Muscle layer of colon (tissue), 2 donors: ENCODE measurements at regions not wholly inside any gene's neighbourhood (a gene's known extent, or its start where the extent isn't known, plus 50 kb on each side); places are given as distances from the start of the nearest gene placed in this dataset.
"Not testable (repeated sequence)": the region's sequence is repeated elsewhere in the genome, so short reads cannot be mapped to it uniquely, and the experiment has no call there.

Experiments used
- H3K27ac ChIP-seq: one replicate; pipeline ENCODE4 v1.7.0; 2013; ENCODE audit warnings: low read depth, mild to moderate bottlenecking, low read length, moderate library complexity
- H3K27me3 ChIP-seq, 2 donors: one replicate each; pipeline ENCODE4 v1.7.0; 2013; ENCODE audit warnings: low read length in 2 of 2, mild to moderate bottlenecking in 2 of 2; ENCODE audit not compliant: insufficient read depth in 2 of 2, control insufficient read depth in 1 of 2
- H3K36me3 ChIP-seq: one replicate; pipeline ENCODE4 v1.7.0; 2013; ENCODE audit warnings: mild to moderate bottlenecking, low read length; ENCODE audit not compliant: insufficient read depth
- H3K4me1 ChIP-seq: one replicate; pipeline ENCODE4 v1.7.0; 2013; ENCODE audit warnings: mild to moderate bottlenecking, low read length; ENCODE audit not compliant: insufficient read depth
- H3K4me3 ChIP-seq, 2 donors: one replicate each; pipeline ENCODE4 v1.7.0; 2013; ENCODE audit warnings: low read length in 2 of 2, low read depth in 1 of 2, mild to moderate bottlenecking in 1 of 2, moderate library complexity in 1 of 2
- H3K9ac ChIP-seq: one replicate; pipeline ENCODE4 v1.7.0; 2013; ENCODE audit warnings: low read length
- H3K9me3 ChIP-seq: one replicate; pipeline ENCODE4 v1.7.0; 2013; ENCODE audit warnings: mild to moderate bottlenecking, low read length
- donor health status: abdominal sarcoma.
- donor health status: Adenocarcinoma of cecum.

- Histone ChIP-seq H3K4me1 (no peaks in the 10 kb centered on the region), H3K27ac (no peak overlapping the region), H3K4me3 (no peak overlapping the region), H3K27me3 (no peaks in the 10 kb centered on the region), H3K9ac (no peak overlapping the region), H3K9me3 (no peaks in the 10 kb centered on the region), H3K36me3 (no peaks in the 10 kb centered on the region)
Observed at GRCh38 chr3:137568880-137569279, 195.2 kb upstream of the SOX14 start.

DNA sequence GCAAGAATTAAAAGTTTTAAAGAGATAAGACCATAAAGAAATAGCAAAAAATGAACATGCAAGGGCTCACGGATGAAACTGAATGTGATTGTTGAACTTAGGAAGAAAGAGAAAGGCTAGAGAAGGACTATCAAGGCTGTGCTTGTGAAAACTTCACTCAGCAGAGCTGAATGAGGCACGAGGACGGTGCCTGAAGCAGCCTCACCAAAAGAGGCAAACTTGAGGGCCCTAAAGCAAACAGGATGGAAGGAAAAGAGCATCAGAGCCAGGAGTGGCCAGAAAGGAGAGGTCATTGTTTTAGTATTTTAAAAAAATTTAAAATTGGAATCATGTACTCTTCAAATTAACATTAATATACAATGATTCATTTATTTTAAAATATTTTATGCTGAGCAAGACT lies 191.2 kb upstream of the SOX14 start:
- Histone ChIP-seq H3K36me3 (no peaks in the 10 kb centered on the region), H3K4me1 (no peaks in the 10 kb centered on the region), H3K9me3 (no peaks in the 10 kb centered on the region), H3K27ac (no peak overlapping the region), H3K27me3 (no peaks in the 10 kb centered on the region), H3K9ac (no peak overlapping the region), H3K4me3 (no peak overlapping the region)

GRCh38 chr3:137582484-137582883 lies 181.6 kb upstream of the SOX14 start:
- no peak overlapping the region for H3K9ac ChIP-seq
- no peak overlapping the region for H3K4me3 ChIP-seq

GRCh38 chr3:137583256-137583655 lies 180.9 kb upstream of the SOX14 start:
- Histone ChIP-seq H3K4me3 (no peak overlapping the region), H3K27me3 (no peaks in the 10 kb centered on the region), H3K36me3 (no peaks in the 10 kb centered on the region), H3K27ac (no peak overlapping the region), H3K4me1 (no peaks in the 10 kb centered on the region), H3K9ac (no peak overlapping the region), H3K9me3 (no peaks in the 10 kb centered on the region)

More at GRCh38 chr3:137582484-137582883, 181.6 kb upstream of the SOX14 start:
- Histone ChIP-seq H3K27ac (no peak overlapping the region), H3K9me3 (no peaks in the 10 kb centered on the region), H3K4me1 (no peaks in the 10 kb centered on the region), H3K27me3 (no peaks in the 10 kb centered on the region), H3K36me3 (no peaks in the 10 kb centered on the region)

GRCh38 chr3:137588871-137589270 lies 175.2 kb upstream of the SOX14 start:
- Histone ChIP-seq H3K27ac (no peak overlapping the region), H3K9me3 (no peaks in the 10 kb centered on the region), H3K9ac (no peak overlapping the region), H3K36me3 (no peaks in the 10 kb centered on the region), H3K4me1 (no peaks in the 10 kb centered on the region), H3K27me3 (no peaks in the 10 kb centered on the region), H3K4me3 (no peak overlapping the region)

DNA sequence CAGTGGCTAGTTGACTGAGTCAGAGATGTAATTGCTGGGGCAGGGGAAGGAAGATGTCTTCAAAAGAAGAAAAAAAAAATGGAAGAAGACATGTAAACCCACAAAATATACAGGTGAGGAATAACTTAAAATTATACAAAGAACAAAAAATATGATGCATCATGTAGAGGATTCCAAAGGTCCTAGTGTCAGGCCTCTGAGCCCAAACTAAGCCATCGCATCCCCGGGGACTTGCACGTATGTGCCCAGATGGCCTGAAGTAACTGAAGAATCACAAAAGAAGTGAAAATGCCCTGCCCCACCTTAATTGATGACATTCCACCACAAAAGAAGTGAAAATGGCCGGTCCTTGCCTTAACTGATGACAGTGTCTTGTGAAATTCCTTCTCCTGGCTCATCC lies 168.7 kb upstream of the SOX14 start:
- not testable (repeated sequence) for H3K9me3 ChIP-seq, H3K27me3 ChIP-seq, H3K9ac ChIP-seq, H3K36me3 ChIP-seq, H3K4me3 ChIP-seq, H3K27ac ChIP-seq, H3K4me1 ChIP-seq

GRCh38 chr3:137610723-137611122 lies 153.4 kb upstream of the SOX14 start:
- Histone ChIP-seq H3K36me3 (no peaks in the 10 kb centered on the region), H3K4me3 (no peak overlapping the region), H3K27me3 (no peaks in the 10 kb centered on the region), H3K9me3 (no peaks in the 10 kb centered on the region), H3K4me1 (no peaks in the 10 kb centered on the region), H3K9ac (no peak overlapping the region), H3K27ac (no peak overlapping the region)

DNA sequence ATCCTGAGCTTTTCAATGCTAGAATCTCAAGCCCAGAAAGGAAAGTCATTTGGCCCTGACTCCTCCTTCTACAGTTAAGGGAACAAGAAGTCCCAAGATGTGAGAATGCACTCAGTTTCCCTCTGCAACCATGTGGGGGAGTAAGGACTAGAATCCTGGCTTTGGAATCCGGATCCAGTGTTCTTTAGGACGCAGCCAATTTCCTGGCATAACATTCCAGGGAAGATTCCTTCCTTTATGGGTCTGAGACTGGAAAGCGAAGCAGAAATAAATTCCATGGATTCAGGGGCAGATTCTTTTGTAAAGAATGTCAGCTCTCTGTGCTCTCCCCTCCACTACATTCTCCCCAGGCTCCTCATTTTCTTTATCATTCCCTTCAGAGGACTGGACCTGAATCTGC lies 151.8 kb upstream of the SOX14 start:
- no peaks in the 10 kb centered on the region for H3K36me3 ChIP-seq
- no peaks in the 10 kb centered on the region for H3K27me3 ChIP-seq
- H3K4me3 ChIP-seq = no peak overlapping the region
- no peak overlapping the region for H3K9ac ChIP-seq
- H3K27ac ChIP-seq = no peak overlapping the region
- no peaks in the 10 kb centered on the region for H3K9me3 ChIP-seq
- no peaks in the 10 kb centered on the region for H3K4me1 ChIP-seq

DNA sequence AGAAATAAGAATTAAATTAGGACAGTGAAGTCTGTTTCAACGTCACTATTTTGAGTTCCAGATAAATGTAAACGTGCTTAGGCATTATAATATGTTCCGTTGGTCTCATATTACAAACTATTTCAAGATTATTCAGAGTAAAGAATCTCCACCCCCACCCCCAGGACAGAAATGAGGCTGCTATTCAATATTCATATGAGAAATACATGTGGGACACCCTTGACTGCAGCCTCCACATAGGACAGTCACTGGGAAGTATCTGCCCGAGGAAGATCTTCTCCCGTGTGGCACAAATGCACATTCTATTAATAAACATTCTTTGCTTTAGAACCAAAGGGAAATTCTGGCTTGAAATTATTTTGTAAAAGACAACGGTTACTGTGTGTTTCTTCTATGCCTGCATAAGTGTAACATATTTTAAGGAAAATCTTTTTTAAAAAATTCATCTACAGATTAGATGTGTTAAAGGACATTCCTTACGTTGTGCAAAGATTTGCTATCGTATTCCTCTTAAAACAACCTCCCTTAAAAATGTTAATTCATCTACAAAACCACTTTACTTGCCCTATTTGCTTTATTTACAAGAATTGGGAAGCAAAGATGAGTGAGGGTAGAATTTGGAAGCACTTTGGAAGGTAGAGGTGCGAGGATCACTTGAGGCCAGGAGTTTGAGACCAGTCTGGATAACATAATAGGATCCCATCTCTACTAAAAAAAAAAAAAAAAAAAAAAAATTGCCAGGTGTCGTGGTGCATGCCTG lies 148.3 kb upstream of the SOX14 start:
- Histone ChIP-seq H3K4me3 (no peak overlapping the region), H3K4me1 (no peaks in the 10 kb centered on the region), H3K36me3 (no peaks in the 10 kb centered on the region), H3K27me3 (no peaks in the 10 kb centered on the region), H3K9ac (no peak overlapping the region), H3K9me3 (no peaks in the 10 kb centered on the region), H3K27ac (no peak overlapping the region)

- H3K4me3 ChIP-seq = no peak overlapping the region
- no peaks in the 10 kb centered on the region for H3K36me3 ChIP-seq
- peaks cover 0 to 5% of the 10 kb centered on the region in 2 donors for H3K27me3 ChIP-seq
- H3K4me1 ChIP-seq = no peaks in the 10 kb centered on the region
- H3K9ac ChIP-seq = no peak overlapping the region
- no peak overlapping the region for H3K27ac ChIP-seq
- H3K9me3 ChIP-seq = no peaks in the 10 kb centered on the region
Observed at GRCh38 chr3:137641879-137642704, 122.0 kb upstream of the SOX14 start.

- H3K27me3 ChIP-seq = peaks cover 0 to 5% of the 10 kb centered on the region in 2 donors
- H3K9me3 ChIP-seq = no peaks in the 10 kb centered on the region
- no peak overlapping the region for H3K27ac ChIP-seq
- H3K9ac ChIP-seq = no peak overlapping the region
- H3K4me1 ChIP-seq = no peaks in the 10 kb centered on the region
- no peaks in the 10 kb centered on the region for H3K36me3 ChIP-seq
- no peak overlapping the region for H3K4me3 ChIP-seq
Observed at GRCh38 chr3:137642831-137643230, 121.3 kb upstream of the SOX14 start.
